IMR-90 (cell line): ENCODE measurements at regions not wholly inside any gene's neighbourhood (a gene's known extent, or its start where the extent isn't known, plus 50 kb on each side); places are given as distances from the start of the nearest gene placed in this dataset.

ENCODE experiments used
- ATAC-seq: fragments of 200-7000 bp; cut with Tn5 transposase; 2 replicates; pipeline ENCODE4 v1.9.1; 2020; ENCODE audit warnings: low read depth, mild to moderate bottlenecking, moderate library complexity
- BruUV-seq: library from RNA; stranded (reverse); fragments of 400-500 nt; replicated peaks from 2 replicates; lab custom pipeline; 2021; lab: Mats Ljungman, UMichigan
- CTCF ChIA-PET: fragments of 300-600 bp; formaldehyde crosslinking; extraction: SDS; loops from one replicate; lab custom pipeline; 2021; ENCODE audit warnings: antibody characterized with exemption; lab: Yijun Ruan, JAX
- POLR2A ChIA-PET: fragments of 300-600 bp; sonication (Branson Sonifier 250); formaldehyde crosslinking; loops from one replicate; lab custom pipeline; 2022; ENCODE audit warnings: antibody characterized with exemption; ENCODE audit not compliant: unreplicated experiment; lab: Charles Lee
- DNase-seq: peaks from one replicate; pipeline ENCODE4 v3.0.0; 2013
- H2AFZ ChIP-seq: replicated peaks from 2 replicates; pipeline ENCODE3; 2013; ENCODE audit warnings: low read length, mild to moderate bottlenecking; ENCODE audit not compliant: poor library complexity
- H2AK5ac ChIP-seq: 2 replicates; pipeline ENCODE4 v1.6.1; 2013; ENCODE audit warnings: low read depth, low read length, inconsistent platforms
- H2AK9ac ChIP-seq: replicated peaks from 2 replicates; pipeline ENCODE3; 2013; ENCODE audit warnings: mild to moderate bottlenecking, low read depth, low read length, moderate library complexity; ENCODE audit not compliant: poor library complexity
- H2BK120ac ChIP-seq: 2 replicates; pipeline ENCODE4 v1.6.1; 2013; ENCODE audit warnings: low read depth, low read length, inconsistent platforms
- H2BK15ac ChIP-seq: 3 replicates; pipeline ENCODE4 v1.6.1; 2013; ENCODE audit warnings: low read depth, low read length, inconsistent platforms
- H2BK20ac ChIP-seq: 2 replicates; pipeline ENCODE4 v1.6.1; 2013; ENCODE audit warnings: low read depth, mild to moderate bottlenecking, inconsistent platforms, low read length, moderate library complexity
- H2BK5ac ChIP-seq: 2 replicates; pipeline ENCODE4 v1.6.1; 2013; ENCODE audit warnings: mild to moderate bottlenecking, low read depth, low read length, inconsistent platforms; ENCODE audit not compliant: poor library complexity, severe bottlenecking
- H3K14ac ChIP-seq: replicated peaks from 2 replicates; pipeline ENCODE4 v1.6.1; 2013; ENCODE audit warnings: low read depth, low read length, inconsistent platforms
- H3K18ac ChIP-seq: 2 replicates; pipeline ENCODE4 v1.6.1; 2013; ENCODE audit warnings: low read depth, low read length, control low read depth
- H3K23ac ChIP-seq: 2 replicates; pipeline ENCODE4 v1.6.1; 2013; ENCODE audit warnings: low read depth, low read length, inconsistent platforms
- H3K27ac ChIP-seq: 2 replicates; pipeline ENCODE4 v1.5.1; 2013; ENCODE audit warnings: mild to moderate bottlenecking, control low read depth, low read length; ENCODE audit not compliant: insufficient read depth
- H3K27me3 ChIP-seq: 2 replicates; pipeline ENCODE4 v1.6.1; 2013; ENCODE audit warnings: low read length; ENCODE audit not compliant: control insufficient read depth, insufficient read depth
- H3K36me3 ChIP-seq: 2 replicates; pipeline ENCODE4 v1.6.1; 2013; ENCODE audit warnings: low read length, mixed read lengths; ENCODE audit not compliant: control insufficient read depth, insufficient read depth
- H3K4ac ChIP-seq: 2 replicates; pipeline ENCODE4 v1.6.1; 2013; ENCODE audit warnings: low read depth, low read length, inconsistent platforms
- H3K4me1 ChIP-seq: 2 replicates; pipeline ENCODE4 v1.6.1; 2013; ENCODE audit warnings: low read length, mixed read lengths; ENCODE audit not compliant: control insufficient read depth, insufficient read depth
- H3K4me2 ChIP-seq: 2 replicates; pipeline ENCODE4 v1.6.1; 2013; ENCODE audit warnings: low read depth, mild to moderate bottlenecking, control low read depth, low read length, moderate library complexity
- H3K4me3 ChIP-seq: 2 replicates; pipeline ENCODE4 v1.5.1; 2013; ENCODE audit warnings: low read depth, mild to moderate bottlenecking, control low read depth, low read length, moderate library complexity; ENCODE audit not compliant: insufficient read depth
- H3K56ac ChIP-seq: 2 replicates; pipeline ENCODE4 v1.6.1; 2013; ENCODE audit warnings: low read length, inconsistent platforms; ENCODE audit not compliant: insufficient read depth; ENCODE audit errors: extremely low read depth
- H3K79me1 ChIP-seq, 2 experiments: 2 replicates each; pipeline ENCODE4 v1.6.1; 2013; ENCODE audit warnings: low read length in 2 of 2, inconsistent platforms in 1 of 2, low read depth in 1 of 2
- H3K9ac ChIP-seq: 2 replicates; pipeline ENCODE4 v1.6.1; 2013; ENCODE audit warnings: low read depth, low read length, control low read depth
- H3K9me1 ChIP-seq: 2 replicates; pipeline ENCODE4 v1.6.1; 2013; ENCODE audit warnings: low read length, inconsistent platforms; ENCODE audit not compliant: insufficient read depth
- H3K9me3 ChIP-seq: 2 replicates; pipeline ENCODE4 v1.6.1; 2013; ENCODE audit warnings: low read length; ENCODE audit not compliant: control insufficient read depth, insufficient read depth
- H4K20me1 ChIP-seq: 2 replicates; pipeline ENCODE4 v1.6.1; 2013; ENCODE audit warnings: low read length, inconsistent platforms; ENCODE audit not compliant: insufficient read depth
- H4K5ac ChIP-seq: 2 replicates; pipeline ENCODE4 v1.6.1; 2013; ENCODE audit warnings: mild to moderate bottlenecking, low read depth, low read length, control low read depth
- H4K8ac ChIP-seq, 2 experiments: 2 replicates each; pipeline ENCODE4 v1.6.1; 2013; ENCODE audit warnings: low read depth in 2 of 2, low read length in 2 of 2, control low read depth in 1 of 2, inconsistent platforms in 1 of 2
- H4K91ac ChIP-seq: 2 replicates; pipeline ENCODE4 v1.6.1; 2013; ENCODE audit warnings: low read depth, low read length, inconsistent platforms; ENCODE audit not compliant: insufficient read depth
- CHD1 ChIP-seq: IDR thresholded peaks from 2 replicates; pipeline ENCODE4 v1.6.1; 2012; ENCODE audit warnings: low read depth, low read length, improper control_type of control experiment
- ELK1 ChIP-seq: fragments of 150-350 bp; IDR thresholded peaks from 2 replicates; pipeline ENCODE4 v1.6.1; 2016; ENCODE audit warnings: low read depth, mild to moderate bottlenecking, low read length, moderate library complexity, borderline replicate concordance
- MAFK ChIP-seq: IDR thresholded peaks from 2 replicates; pipeline ENCODE4 v1.6.1; 2012; ENCODE audit warnings: low read depth, low read length, improper control_type of control experiment
- MAZ ChIP-seq: IDR thresholded peaks from 2 replicates; pipeline ENCODE4 v1.6.1; 2012; ENCODE audit warnings: low read depth, mild to moderate bottlenecking, low read length, improper control_type of control experiment, moderate library complexity, borderline replicate concordance
- MXI1 ChIP-seq: IDR thresholded peaks from 2 replicates; pipeline ENCODE4 v1.6.1; 2012; ENCODE audit warnings: low read depth, mild to moderate bottlenecking, low read length, moderate library complexity, borderline replicate concordance
- RAD21 ChIP-seq: IDR thresholded peaks from 2 replicates; pipeline ENCODE4 v1.6.1; 2012; ENCODE audit warnings: low read length, improper control_type of control experiment
- RCOR1 ChIP-seq: IDR thresholded peaks from 2 replicates; pipeline ENCODE4 v1.6.1; 2012; ENCODE audit warnings: mild to moderate bottlenecking, low read length, improper control_type of control experiment; ENCODE audit not compliant: insufficient replicate concordance
- RFX5 ChIP-seq: IDR thresholded peaks from 2 replicates; pipeline ENCODE4 v1.8.0; 2012; ENCODE audit warnings: low read depth, mild to moderate bottlenecking, low read length, moderate library complexity
- WGBS, 2 experiments: methylation state at CpG; one replicate each; pipeline versions ENCODE4 v1.1.5 to v1.1.7; 2013; ENCODE audit warnings: missing lambda C conversion rate in 2 of 2; ENCODE audit not compliant: insufficient read length in 1 of 2; ENCODE audit errors: extremely low coverage in 2 of 2; 5-methylcytosine and 5-hydroxymethylcytosine counted together
- dilution Hi-C: fragments of 300-500 bp; cut with HindIII; formaldehyde crosslinking; loops from one replicate; pipeline ENCODE4 v1.14.3; 2018; ENCODE audit warnings: low sequenced_read_pairs; ENCODE audit not compliant: unreplicated experiment
- in situ Hi-C: fragments of 300-500 bp; cut with MboI; formaldehyde crosslinking; loops from 3 replicates; pipeline ENCODE4 v1.14.3; 2019; ENCODE audit warnings: low sequenced_read_pairs, inconsistent platforms, mixed read lengths
- intact Hi-C: fragments of 100-400 bp; cut with micrococcal nuclease; formaldehyde crosslinking; loops from 2 replicates; pipeline ENCODE4 v1.10.0; 2022

DNA sequence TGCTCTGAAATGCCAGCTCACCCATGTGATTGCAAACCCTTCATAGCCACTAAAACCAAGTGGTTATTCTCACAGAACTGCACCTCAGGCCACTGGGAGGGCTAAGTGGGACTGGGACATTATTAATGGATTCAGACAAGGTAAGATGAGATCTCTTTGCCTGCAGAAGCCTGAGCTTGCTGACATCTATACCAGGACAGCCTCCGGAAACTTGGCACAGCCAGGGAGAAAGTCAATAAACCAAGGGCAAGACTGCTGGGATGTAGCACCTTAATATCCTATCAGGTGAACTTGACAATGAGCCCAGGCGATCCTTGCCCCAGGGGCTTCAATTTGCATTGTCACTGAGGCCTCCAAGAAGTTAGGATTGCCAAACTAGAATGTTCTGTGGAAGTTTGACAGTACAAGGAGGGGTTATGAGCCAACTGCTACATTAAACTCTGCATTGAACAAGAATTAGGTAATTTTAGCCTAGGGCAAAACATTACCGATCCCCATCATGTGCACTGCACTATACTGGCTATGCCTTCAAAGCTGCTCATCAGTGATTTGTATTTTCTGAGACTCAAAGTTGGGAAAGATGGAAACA is 60.1 kb upstream of the RALGAPA2 start:
- Histone ChIP-seq H3K18ac (no peak overlapping the region), H2BK5ac (no peak overlapping the region), H2AFZ (no peak overlapping the region), H3K4me2 (no peak overlapping the region), H2BK20ac (no peak overlapping the region), H3K4ac (no peak overlapping the region), H2BK120ac (no peak overlapping the region), H3K27me3 (no peaks in the 10 kb centered on the region), H2BK15ac (no peak overlapping the region), H4K5ac (no peak overlapping the region), H3K9me1 (no peaks in the 10 kb centered on the region), H3K4me1 (no peaks in the 10 kb centered on the region), H4K20me1 (no peaks in the 10 kb centered on the region), H4K91ac (no peak overlapping the region), H3K14ac (no peak overlapping the region), H2AK9ac (no peak overlapping the region), H2AK5ac (no peak overlapping the region), H3K36me3 (no peaks in the 10 kb centered on the region), H3K9me3 (no peaks in the 10 kb centered on the region), H3K9ac (no peak overlapping the region), H3K27ac (no peak overlapping the region), H3K56ac (no peak overlapping the region), H4K8ac (no peak overlapping the region), H3K79me1 (no peaks in the 10 kb centered on the region), H3K4me3 (no peak overlapping the region), H3K23ac (no peak overlapping the region)
- WGBS, 2 experiments: no CpG with 5 or more reads among the region's 3 CpGs
- no TSS peak for BruUV-seq
- in situ Hi-C loops: no loop called here
- ChIA-PET CTCF (no interaction called here), POLR2A (no interaction called here)
- DNase-seq: no peak
- dilution Hi-C loops: no loop called here
- intact Hi-C loops: no loop called here
- TF ChIP-seq MAZ (no peak), RCOR1 (no peak), RAD21 (no peak), MAFK (no peak), ELK1 (no peak), RFX5 (no peak), MXI1 (no peak), CHD1 (no peak)
- no peak for ATAC-seq
